ENCODE measurements at regions not wholly inside any gene's neighbourhood (a gene's known extent, or its start where the extent isn't known, plus 50 kb on each side); places are given as distances from the start of the nearest gene placed in this dataset.

DNA sequence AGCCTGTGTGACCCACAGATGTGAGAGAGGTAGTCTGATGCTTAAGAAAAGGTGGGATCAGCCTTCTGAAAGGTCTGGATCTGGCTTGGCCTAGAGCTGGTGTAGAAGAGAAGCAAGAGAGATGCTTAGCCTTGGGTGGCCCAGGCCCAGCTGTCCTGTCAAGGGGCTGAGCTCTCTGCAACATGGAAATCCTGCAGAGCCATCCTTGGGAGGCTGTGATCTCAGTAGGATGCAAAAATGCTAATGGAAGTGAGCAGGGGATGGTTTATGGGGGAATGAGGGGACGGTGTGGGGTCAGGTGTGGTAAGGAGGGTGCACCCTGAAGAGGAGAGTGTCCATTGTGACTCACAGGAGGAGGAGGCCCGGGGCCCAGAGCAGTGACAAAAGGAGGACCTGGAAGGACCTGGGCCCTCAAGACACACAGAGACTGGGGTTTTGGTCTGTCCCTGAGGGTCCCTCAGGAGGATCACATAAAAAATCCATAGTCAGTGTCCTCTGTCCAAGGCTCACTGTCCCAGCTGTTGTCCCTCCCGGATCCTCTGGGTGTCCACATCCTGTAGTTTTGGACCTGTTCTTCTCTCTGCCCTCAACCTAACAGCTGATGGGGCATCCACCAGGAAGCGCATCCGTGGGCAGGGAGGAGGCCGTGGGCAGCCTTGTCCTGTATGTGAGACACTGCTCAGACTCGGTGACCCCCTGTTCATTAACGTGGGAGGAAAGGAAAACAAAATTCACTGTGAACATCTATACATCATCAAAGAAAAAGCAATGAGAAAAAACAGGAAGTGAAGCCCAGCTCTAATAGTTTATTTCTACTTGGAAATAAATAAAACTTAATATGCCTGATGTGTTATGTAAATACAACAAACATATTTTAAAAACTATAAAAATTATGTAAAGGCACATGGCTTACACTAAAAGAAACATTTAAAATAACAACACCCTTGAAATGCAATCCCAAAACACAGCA is 129.8 kb downstream of the ZNF280B start:
- TF ChIP-seq, protein P1, sequence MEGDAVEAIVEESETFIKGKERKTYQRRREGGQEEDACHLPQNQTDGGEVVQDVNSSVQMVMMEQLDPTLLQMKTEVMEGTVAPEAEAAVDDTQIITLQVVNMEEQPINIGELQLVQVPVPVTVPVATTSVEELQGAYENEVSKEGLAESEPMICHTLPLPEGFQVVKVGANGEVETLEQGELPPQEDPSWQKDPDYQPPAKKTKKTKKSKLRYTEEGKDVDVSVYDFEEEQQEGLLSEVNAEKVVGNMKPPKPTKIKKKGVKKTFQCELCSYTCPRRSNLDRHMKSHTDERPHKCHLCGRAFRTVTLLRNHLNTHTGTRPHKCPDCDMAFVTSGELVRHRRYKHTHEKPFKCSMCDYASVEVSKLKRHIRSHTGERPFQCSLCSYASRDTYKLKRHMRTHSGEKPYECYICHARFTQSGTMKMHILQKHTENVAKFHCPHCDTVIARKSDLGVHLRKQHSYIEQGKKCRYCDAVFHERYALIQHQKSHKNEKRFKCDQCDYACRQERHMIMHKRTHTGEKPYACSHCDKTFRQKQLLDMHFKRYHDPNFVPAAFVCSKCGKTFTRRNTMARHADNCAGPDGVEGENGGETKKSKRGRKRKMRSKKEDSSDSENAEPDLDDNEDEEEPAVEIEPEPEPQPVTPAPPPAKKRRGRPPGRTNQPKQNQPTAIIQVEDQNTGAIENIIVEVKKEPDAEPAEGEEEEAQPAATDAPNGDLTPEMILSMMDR (conservative IDR thresholded peaks at IDR 0.05 in 1 of 2, IDR thresholded peaks at IDR 0.05 in 1 of 2; ENCODE audit: low read depth in 1 of 2, low read length in 2 of 2), result no peak
- no peak for TF ChIP-seq EZH2 (IDR thresholded peaks at IDR 0.05; ENCODE audit: low read length, missing control alignments)

Data from fibroblast of lung (primary cell).